Type B pancreatic cell (in vitro differentiated cells): ENCODE measurements at regions not wholly inside any gene's neighbourhood (a gene's known extent, or its start where the extent isn't known, plus 50 kb on each side); places are given as distances from the start of the nearest gene placed in this dataset.
"Not testable (repeated sequence)": the region's sequence is repeated elsewhere in the genome, so short reads cannot be mapped to it uniquely, and the experiment has no call there.

Source experiments
- DNase-seq: peaks from one replicate; pipeline ENCODE4 v3.0.0; 2021; ENCODE audit warnings: mixed read lengths; ENCODE audit not compliant: unreplicated experiment; ENCODE audit errors: extremely low spot score
- H3K27ac Mint-ChIP-seq: 2 replicates; pipeline ENCODE4 v1.8.0; 2021; ENCODE audit warnings: mild to moderate bottlenecking, mixed read lengths
- H3K27me3 Mint-ChIP-seq: 2 replicates; pipeline ENCODE4 v1.8.0; 2021; ENCODE audit warnings: mixed read lengths
- H3K36me3 Mint-ChIP-seq: 2 replicates; pipeline ENCODE4 v1.8.0; 2021; ENCODE audit warnings: mixed read lengths
- H3K4me1 Mint-ChIP-seq: one replicate; pipeline ENCODE4 v1.8.0; 2021; ENCODE audit warnings: mixed read lengths; ENCODE audit not compliant: unreplicated experiment
- H3K4me3 Mint-ChIP-seq: 2 replicates; pipeline ENCODE4 v1.8.0; 2021; ENCODE audit warnings: mild to moderate bottlenecking, mixed read lengths
- H3K9me3 Mint-ChIP-seq: 2 replicates; pipeline ENCODE4 v1.8.0; 2021; ENCODE audit warnings: mixed read lengths
- CTCF ChIP-seq: fragments of 200-600 bp; sonication (generic); conservative IDR thresholded peaks from 2 replicates; pipeline ENCODE4 v1.5.0; 2021; ENCODE audit warnings: antibody characterized with exemption, mild to moderate bottlenecking

GRCh38 chr9:75798505-75798904, 92.0 kb upstream of the PCSK5 start:
- no peak overlapping the region for H3K27ac Mint-ChIP-seq
- H3K4me3 Mint-ChIP-seq, result no peak overlapping the region
- no peaks in the 10 kb centered on the region for H3K4me1 Mint-ChIP-seq
- DNase-seq, result no peak
- H3K27me3 Mint-ChIP-seq, result no peaks in the 10 kb centered on the region
- no peaks in the 10 kb centered on the region for H3K9me3 Mint-ChIP-seq
- TF ChIP-seq CTCF, result no peak
- no peaks in the 10 kb centered on the region for H3K36me3 Mint-ChIP-seq

- Mint-ChIP-seq H3K36me3 (no peaks in the 10 kb centered on the region), H3K4me1 (no peaks in the 10 kb centered on the region), H3K27me3 (no peaks in the 10 kb centered on the region), H3K9me3 (no peaks in the 10 kb centered on the region), H3K4me3 (no peak overlapping the region), H3K27ac (no peak overlapping the region)
- TF ChIP-seq CTCF, result no peak
- DNase-seq, result no peak
Observed at GRCh38 chr9:75803130-75803529, 87.3 kb upstream of the PCSK5 start.

GRCh38 chr9:75810063-75810462, 80.4 kb upstream of the PCSK5 start:
- DNase-seq, result no peak
- H3K36me3 Mint-ChIP-seq, result no peaks in the 10 kb centered on the region
- H3K4me1 Mint-ChIP-seq, result no peaks in the 10 kb centered on the region
- TF ChIP-seq CTCF, result no peak
- no peak overlapping the region for H3K4me3 Mint-ChIP-seq
- peaks cover 4% of the 10 kb centered on the region for H3K9me3 Mint-ChIP-seq
- H3K27me3 Mint-ChIP-seq, result no peaks in the 10 kb centered on the region
- H3K27ac Mint-ChIP-seq, result no peak overlapping the region

GRCh38 chr9:75811692-75812091, 78.8 kb upstream of the PCSK5 start:
- no peaks in the 10 kb centered on the region for H3K36me3 Mint-ChIP-seq
- no peak overlapping the region for H3K4me3 Mint-ChIP-seq
- H3K27ac Mint-ChIP-seq, result no peak overlapping the region
- no peak for TF ChIP-seq CTCF
- H3K4me1 Mint-ChIP-seq, result no peaks in the 10 kb centered on the region
- H3K9me3 Mint-ChIP-seq, result peaks cover 4% of the 10 kb centered on the region
- H3K27me3 Mint-ChIP-seq, result no peaks in the 10 kb centered on the region
- DNase-seq, result no peak

- H3K27me3 Mint-ChIP-seq, result no peaks in the 10 kb centered on the region
- H3K27ac Mint-ChIP-seq, result no peak overlapping the region
- TF ChIP-seq CTCF, result no peak
- H3K4me3 Mint-ChIP-seq, result no peak overlapping the region
- no peak for DNase-seq
- H3K4me1 Mint-ChIP-seq, result no peaks in the 10 kb centered on the region
- peaks cover 4% of the 10 kb centered on the region for H3K9me3 Mint-ChIP-seq
- no peaks in the 10 kb centered on the region for H3K36me3 Mint-ChIP-seq
Observed at GRCh38 chr9:75812141-75812540, 78.3 kb upstream of the PCSK5 start.

GRCh38 chr9:75814667-75815066, 75.8 kb upstream of the PCSK5 start:
- H3K9me3 Mint-ChIP-seq, result peaks cover 4% of the 10 kb centered on the region
- H3K36me3 Mint-ChIP-seq, result no peaks in the 10 kb centered on the region
- H3K27ac Mint-ChIP-seq, result no peak overlapping the region
- TF ChIP-seq CTCF, result no peak
- H3K27me3 Mint-ChIP-seq, result no peaks in the 10 kb centered on the region
- no peak for DNase-seq
- H3K4me1 Mint-ChIP-seq, result no peaks in the 10 kb centered on the region
- no peak overlapping the region for H3K4me3 Mint-ChIP-seq

- not testable (repeated sequence) for H3K36me3 Mint-ChIP-seq, H3K27me3 Mint-ChIP-seq, H3K27ac Mint-ChIP-seq, H3K4me1 Mint-ChIP-seq, H3K9me3 Mint-ChIP-seq, H3K4me3 Mint-ChIP-seq, DNase-seq
Observed at GRCh38 chr9:75820471-75821115, 69.9 kb upstream of the PCSK5 start.
